GM21529 (cell line): ENCODE measurements at regions not wholly inside any gene's neighbourhood (a gene's known extent, or its start where the extent isn't known, plus 50 kb on each side); places are given as distances from the start of the nearest gene placed in this dataset.

Experiments used
- ATAC-seq: cut with Tn5 transposase; IDR thresholded peaks from one replicate; pipeline ENCODE4 v1.9.1; 2021; ENCODE audit not compliant: unreplicated experiment

DNA sequence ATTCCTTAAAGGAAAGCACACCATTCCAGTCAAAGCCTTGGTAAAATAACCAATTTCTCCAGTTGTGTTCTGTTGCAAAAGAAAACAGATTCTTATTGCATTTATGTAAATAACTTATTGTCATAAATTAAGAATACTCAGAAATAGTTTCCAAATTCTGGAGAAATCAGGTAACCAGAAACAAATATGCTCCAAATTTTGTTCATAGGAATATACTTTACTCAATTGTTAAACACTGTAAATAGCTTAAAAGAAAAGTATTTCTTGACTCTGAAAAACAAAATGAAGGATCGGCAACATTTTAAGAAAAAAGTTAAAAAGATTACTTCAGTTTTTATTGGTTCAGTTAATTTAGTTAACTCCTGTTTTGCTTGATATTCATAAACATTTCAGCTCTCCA is 67.1 kb upstream of the PIK3CG start:
- ATAC-seq, result no peak

DNA sequence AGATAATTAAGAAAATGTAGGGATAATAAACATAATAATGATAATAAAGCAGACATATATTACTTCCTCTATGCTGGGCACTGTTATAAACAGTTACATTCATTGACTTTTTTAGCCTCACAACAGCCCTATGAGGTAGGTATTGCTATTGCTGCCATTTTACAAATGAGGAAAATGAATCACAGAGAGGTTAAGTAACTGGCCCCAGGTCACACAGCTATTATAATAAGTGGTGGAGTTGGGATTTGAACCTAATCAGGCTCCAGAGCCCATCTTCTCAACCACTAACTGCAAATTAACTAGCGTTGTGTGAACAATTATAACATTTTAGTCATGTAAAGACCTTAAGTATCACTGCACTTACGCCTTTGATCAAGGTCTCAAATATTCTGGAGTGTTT is 62.5 kb upstream of the PIK3CG start:
- no peak for ATAC-seq

DNA sequence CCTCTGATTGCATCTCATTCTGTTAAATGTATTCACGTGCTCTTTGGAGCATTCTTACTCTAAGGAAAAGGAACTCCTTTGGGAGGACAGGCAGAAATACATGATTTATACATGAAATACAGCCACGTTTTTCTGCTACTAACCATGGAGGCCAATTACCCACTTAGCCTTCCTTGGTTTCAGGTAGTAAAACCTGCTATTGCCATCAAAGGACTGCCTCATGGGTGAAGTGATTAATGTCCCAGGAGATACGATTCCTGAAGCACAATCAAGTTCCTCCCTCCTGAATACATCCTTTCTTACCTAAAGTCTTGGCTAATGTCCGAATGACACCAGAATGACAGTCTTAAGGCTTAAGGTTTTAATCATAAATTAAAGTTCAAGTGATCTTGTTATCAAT is 58.5 kb upstream of the PIK3CG start:
- ATAC-seq, result no peak

DNA sequence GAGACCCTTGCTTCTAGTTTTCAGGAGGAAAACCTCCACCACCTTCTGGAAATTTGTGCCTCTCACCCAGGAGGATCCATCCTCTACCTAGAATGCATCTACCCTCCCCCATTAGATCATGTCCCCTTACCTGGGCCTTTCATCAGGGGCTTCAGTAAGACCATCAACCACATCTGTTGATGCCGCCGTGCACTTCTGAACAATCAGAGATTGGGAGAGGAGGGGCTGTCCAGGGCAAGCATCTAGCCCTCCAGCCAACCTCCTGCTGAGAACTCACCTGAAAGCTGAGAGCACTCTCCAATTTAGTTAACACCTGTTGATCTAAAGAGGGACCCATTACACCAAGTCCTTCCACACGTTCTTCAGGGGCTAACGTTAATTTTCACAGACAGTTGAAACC is 57.6 kb upstream of the PIK3CG start:
- no peak for ATAC-seq

DNA sequence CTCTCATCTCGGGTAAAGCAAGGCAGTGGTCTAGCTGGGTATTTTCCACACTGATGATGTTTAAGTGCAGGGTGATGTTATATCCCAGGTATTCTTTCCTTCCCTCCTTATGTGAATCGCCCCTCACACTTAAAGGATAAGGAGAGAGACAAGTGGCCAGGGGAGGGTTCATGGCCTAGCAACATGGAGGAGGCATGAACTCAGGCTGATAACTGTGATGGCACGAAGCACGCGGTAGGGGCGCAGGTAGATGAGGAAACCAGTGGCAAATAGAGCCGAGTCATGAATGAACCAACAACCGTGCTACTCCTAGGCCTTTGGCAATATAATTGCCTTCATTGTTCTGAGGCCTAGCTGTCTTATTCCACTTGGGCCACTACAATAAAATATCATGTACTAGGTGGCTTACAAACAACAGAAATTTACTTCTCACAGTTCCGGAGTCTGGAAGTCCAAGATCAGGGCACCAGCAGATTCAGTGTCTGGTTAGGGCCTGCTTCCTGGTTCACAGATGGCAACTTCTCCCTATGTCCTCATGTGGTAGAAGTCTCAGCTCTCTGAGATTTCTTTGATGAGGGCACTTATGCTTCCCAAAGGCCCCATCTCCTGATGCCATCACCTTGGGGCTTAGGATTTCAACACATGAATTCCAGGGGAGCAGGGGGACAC is 56.0 kb upstream of the PIK3CG start:
- ATAC-seq, result no peak

DNA sequence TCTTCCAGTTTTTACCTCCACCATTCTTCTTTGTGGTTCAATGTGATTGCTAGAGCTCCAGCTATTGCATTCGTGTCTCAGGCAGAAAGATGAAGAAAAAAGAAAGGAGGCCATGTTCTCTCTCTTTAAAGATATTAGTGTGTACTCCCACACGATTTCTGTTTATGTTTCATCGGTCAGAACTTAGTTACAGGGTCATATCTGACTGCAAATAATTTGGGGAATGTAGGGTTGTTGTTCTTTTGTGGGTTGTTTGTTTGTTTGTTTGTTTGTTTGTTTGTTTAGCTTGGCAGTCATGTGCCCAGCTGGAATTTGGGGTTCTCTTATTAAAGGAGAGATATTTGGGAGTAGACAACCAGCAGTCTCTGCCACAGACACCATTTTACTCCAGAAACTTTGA is 53.6 kb upstream of the PIK3CG start:
- ATAC-seq, result no peak

DNA sequence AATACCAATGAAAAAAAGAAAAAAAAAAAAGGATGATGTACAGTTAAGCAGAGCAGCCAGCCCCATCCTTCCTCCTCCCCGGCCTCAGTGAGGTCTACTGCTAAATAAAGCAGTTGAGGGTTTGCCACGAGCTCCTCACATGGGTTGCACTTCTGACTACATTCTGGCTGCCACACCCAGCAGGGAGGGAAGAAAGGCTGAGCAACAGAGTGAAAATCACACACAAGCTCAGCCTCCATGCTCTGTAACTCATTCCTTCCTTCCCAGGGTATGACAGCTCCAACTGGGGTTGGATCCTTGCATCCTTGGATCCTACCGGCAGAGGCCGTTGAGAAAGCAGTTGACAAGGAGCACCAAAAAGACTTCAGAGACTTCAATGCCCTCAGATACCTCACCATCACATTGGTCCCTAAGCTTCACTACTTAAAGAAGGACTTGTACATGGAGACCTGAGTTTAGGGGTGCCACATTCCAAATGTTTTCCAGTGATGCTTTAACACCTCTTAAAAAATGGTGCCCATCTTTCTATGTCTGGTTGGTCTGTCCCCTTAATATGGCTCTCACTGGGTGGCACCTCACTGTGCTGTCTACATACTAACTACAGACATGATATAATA is 52.9 kb upstream of the PIK3CG start:
- ATAC-seq, result no peak

DNA sequence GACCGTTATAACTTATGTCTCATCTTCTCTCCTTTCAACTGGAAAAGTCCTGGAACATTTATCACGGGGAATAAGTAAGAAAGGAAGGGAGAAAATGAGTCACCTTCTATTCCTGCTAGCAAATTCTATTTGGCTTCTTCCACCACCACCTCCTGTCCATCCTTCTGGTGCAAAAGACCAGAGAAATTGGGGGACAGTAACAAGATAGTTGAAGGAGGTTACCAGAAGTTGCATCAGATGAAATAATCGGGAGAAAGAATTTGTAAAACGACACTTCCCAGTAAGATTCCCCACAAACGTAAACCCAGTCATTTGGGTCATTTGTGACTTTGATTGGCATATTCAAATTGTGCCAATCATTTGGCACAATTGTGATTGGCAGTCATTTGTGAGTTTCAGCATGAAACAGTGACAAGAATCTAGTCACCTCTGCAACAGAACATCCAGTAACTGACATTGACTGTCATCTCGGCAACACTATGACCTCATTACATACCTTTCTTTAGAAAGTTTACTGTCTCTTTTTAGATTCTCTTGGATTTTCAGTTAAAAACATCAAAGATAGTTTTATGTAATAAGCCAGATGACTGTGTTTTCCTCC is 51.3 kb upstream of the PIK3CG start:
- ATAC-seq, result no peak

DNA sequence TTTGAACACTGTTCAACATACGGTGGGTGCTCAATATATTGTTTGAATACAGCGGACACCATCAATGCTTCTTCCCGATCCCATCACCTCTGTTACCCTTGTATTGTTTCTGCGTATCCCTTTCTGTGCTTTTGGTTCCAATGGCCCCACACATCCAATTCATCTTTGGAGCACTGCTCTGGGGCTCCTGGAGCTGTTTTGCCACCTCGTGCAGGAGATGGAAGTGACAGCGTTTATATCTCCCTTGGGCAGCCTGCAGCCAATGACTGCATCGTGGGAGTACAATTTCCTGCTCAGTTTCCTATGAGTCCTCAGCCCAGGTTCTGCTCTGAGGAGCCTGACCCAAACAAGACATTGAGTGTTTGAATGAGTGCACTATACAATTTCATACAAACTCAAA is 50.2 kb upstream of the PIK3CG start:
- ATAC-seq, result no peak
